ENCODE measurements at regions not wholly inside any gene's neighbourhood (a gene's known extent, or its start where the extent isn't known, plus 50 kb on each side); places are given as distances from the start of the nearest gene placed in this dataset.

DNA sequence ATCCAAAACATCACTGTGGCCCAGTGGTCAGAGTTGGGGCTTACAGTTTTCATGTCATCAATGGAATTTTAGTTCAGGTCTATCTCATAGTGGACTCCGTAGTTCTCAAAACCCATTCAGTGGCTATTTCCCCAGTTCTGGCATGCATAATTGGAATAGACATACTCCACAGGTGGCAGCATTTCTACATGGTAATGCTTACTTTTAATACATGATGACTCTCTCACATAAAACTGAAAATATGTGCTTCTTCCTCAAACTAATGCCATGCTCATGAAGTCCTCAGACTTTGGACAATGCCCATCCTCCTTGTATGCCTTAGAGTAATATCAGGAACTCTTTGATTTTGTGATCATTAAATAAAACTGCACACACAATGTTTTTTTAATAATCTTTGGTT, 857.4 kb upstream of the GOT2 start:
- H3K9me3 ChIP-seq (ENCODE audit: low read length) = no peaks in the 10 kb centered on the region
- no peaks in the 10 kb centered on the region for H3F3A ChIP-seq (ENCODE audit: insufficient read depth, low read length, poor library complexity, severe bottlenecking)
- no peaks in the 10 kb centered on the region for H3K9me2 ChIP-seq (ENCODE audit: insufficient read depth, low read length)
- no peaks in the 10 kb centered on the region for H3K79me2 ChIP-seq (replicated peaks; ENCODE audit: insufficient read depth, low read length)
- H2AFZ ChIP-seq (ENCODE audit: low read depth, low read length) = no peak overlapping the region
- no peak overlapping the region for H3K4me2 ChIP-seq (ENCODE audit: low read length)
- H3K4me3 ChIP-seq (ENCODE audit: low read length) = no peak overlapping the region
- H3K9ac ChIP-seq (ENCODE audit: low read length) = no peak overlapping the region
- no peaks in the 10 kb centered on the region for H3K36me3 ChIP-seq (ENCODE audit: insufficient read depth, low read length)
- no peaks in the 10 kb centered on the region for H4K20me1 ChIP-seq (ENCODE audit: insufficient read depth)
- H3K27ac ChIP-seq (ENCODE audit: low read length) = no peak overlapping the region
- H3K27me3 ChIP-seq (ENCODE audit: insufficient read depth, low read depth, low read length) = no peaks in the 10 kb centered on the region
- TF ChIP-seq TAF1 (IDR thresholded peaks at IDR 0.05; ENCODE audit: low read depth) (no peak), SMC3 (conservative IDR thresholded peaks at IDR 0.05; ENCODE audit: poor library complexity) (no peak), EP300 (conservative IDR thresholded peaks at IDR 0.05; ENCODE audit: poor library complexity, severe bottlenecking) (no peak), POLR2AphosphoS5 (IDR thresholded peaks at IDR 0.05) (no peak), MXI1 (conservative IDR thresholded peaks at IDR 0.05; ENCODE audit: poor library complexity, severe bottlenecking) (no peak), EZH2 (IDR thresholded peaks at IDR 0.05; ENCODE audit: borderline replicate concordance, insufficient read depth, low read length, poor library complexity, severe bottlenecking) (no peak)
- TF ChIP-seq, protein P1, sequence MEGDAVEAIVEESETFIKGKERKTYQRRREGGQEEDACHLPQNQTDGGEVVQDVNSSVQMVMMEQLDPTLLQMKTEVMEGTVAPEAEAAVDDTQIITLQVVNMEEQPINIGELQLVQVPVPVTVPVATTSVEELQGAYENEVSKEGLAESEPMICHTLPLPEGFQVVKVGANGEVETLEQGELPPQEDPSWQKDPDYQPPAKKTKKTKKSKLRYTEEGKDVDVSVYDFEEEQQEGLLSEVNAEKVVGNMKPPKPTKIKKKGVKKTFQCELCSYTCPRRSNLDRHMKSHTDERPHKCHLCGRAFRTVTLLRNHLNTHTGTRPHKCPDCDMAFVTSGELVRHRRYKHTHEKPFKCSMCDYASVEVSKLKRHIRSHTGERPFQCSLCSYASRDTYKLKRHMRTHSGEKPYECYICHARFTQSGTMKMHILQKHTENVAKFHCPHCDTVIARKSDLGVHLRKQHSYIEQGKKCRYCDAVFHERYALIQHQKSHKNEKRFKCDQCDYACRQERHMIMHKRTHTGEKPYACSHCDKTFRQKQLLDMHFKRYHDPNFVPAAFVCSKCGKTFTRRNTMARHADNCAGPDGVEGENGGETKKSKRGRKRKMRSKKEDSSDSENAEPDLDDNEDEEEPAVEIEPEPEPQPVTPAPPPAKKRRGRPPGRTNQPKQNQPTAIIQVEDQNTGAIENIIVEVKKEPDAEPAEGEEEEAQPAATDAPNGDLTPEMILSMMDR (IDR thresholded peaks at IDR 0.05; ENCODE audit: poor library complexity, severe bottlenecking) = no peak
- TF ChIP-seq, protein P2, sequence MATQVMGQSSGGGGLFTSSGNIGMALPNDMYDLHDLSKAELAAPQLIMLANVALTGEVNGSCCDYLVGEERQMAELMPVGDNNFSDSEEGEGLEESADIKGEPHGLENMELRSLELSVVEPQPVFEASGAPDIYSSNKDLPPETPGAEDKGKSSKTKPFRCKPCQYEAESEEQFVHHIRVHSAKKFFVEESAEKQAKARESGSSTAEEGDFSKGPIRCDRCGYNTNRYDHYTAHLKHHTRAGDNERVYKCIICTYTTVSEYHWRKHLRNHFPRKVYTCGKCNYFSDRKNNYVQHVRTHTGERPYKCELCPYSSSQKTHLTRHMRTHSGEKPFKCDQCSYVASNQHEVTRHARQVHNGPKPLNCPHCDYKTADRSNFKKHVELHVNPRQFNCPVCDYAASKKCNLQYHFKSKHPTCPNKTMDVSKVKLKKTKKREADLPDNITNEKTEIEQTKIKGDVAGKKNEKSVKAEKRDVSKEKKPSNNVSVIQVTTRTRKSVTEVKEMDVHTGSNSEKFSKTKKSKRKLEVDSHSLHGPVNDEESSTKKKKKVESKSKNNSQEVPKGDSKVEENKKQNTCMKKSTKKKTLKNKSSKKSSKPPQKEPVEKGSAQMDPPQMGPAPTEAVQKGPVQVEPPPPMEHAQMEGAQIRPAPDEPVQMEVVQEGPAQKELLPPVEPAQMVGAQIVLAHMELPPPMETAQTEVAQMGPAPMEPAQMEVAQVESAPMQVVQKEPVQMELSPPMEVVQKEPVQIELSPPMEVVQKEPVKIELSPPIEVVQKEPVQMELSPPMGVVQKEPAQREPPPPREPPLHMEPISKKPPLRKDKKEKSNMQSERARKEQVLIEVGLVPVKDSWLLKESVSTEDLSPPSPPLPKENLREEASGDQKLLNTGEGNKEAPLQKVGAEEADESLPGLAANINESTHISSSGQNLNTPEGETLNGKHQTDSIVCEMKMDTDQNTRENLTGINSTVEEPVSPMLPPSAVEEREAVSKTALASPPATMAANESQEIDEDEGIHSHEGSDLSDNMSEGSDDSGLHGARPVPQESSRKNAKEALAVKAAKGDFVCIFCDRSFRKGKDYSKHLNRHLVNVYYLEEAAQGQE (IDR thresholded peaks at IDR 0.05; ENCODE audit: borderline replicate concordance) = no peak

DNA sequence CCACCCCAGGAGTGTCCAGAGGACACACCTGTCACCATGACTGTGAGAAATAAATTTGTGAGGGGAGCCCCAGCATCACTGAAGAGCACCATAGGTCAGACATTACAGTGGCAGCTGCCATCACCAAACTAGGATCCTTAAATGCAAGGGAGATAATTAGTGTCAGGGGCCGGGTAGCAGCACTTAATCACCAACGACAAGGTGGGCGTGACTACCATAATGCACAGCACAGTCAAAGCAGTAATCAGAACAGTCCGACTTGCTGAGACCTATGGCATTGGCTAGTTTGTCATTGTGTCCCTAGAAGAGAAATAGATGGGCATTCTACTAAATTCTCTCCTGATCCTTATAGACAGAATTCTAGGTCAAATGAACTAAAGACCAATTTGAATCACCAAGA, 856.7 kb upstream of the GOT2 start:
- Histone ChIP-seq H4K20me1 (ENCODE audit: insufficient read depth) (no peaks in the 10 kb centered on the region), H3K9ac (ENCODE audit: low read length) (no peak overlapping the region), H3F3A (ENCODE audit: insufficient read depth, low read length, poor library complexity, severe bottlenecking) (no peaks in the 10 kb centered on the region), H3K36me3 (ENCODE audit: insufficient read depth, low read length) (no peaks in the 10 kb centered on the region), H3K4me3 (ENCODE audit: low read length) (no peak overlapping the region), H3K4me2 (ENCODE audit: low read length) (no peak overlapping the region), H3K79me2 (replicated peaks; ENCODE audit: insufficient read depth, low read length) (no peaks in the 10 kb centered on the region), H2AFZ (ENCODE audit: low read depth, low read length) (no peak overlapping the region), H3K9me3 (ENCODE audit: low read length) (no peaks in the 10 kb centered on the region), H3K9me2 (ENCODE audit: insufficient read depth, low read length) (no peaks in the 10 kb centered on the region), H3K27ac (ENCODE audit: low read length) (no peak overlapping the region), H3K27me3 (ENCODE audit: insufficient read depth, low read depth, low read length) (no peaks in the 10 kb centered on the region)
- no peak for TF ChIP-seq MXI1 (conservative IDR thresholded peaks at IDR 0.05; ENCODE audit: poor library complexity, severe bottlenecking)
- TF ChIP-seq, protein P2 (IDR thresholded peaks at IDR 0.05; ENCODE audit: borderline replicate concordance) = no peak
- TF ChIP-seq, protein P1 (IDR thresholded peaks at IDR 0.05; ENCODE audit: poor library complexity, severe bottlenecking) = no peak
- TF ChIP-seq EP300 (conservative IDR thresholded peaks at IDR 0.05; ENCODE audit: poor library complexity, severe bottlenecking) = no peak
- no peak for TF ChIP-seq SMC3 (conservative IDR thresholded peaks at IDR 0.05; ENCODE audit: poor library complexity)
- no peak for TF ChIP-seq TAF1 (IDR thresholded peaks at IDR 0.05; ENCODE audit: low read depth)
- no peak for TF ChIP-seq EZH2 (IDR thresholded peaks at IDR 0.05; ENCODE audit: borderline replicate concordance, insufficient read depth, low read length, poor library complexity, severe bottlenecking)
- TF ChIP-seq RAD21 (conservative IDR thresholded peaks at IDR 0.05) = no peak
- TF ChIP-seq POLR2AphosphoS5 (IDR thresholded peaks at IDR 0.05) = no peak

All from neural cell (in vitro differentiated cells).